Dedifferentiated amniotic fluid mesenchymal stem cell (primary cell): ENCODE measurements at regions not wholly inside any gene's neighbourhood (a gene's known extent, or its start where the extent isn't known, plus 50 kb on each side); places are given as distances from the start of the nearest gene placed in this dataset.
"Not testable (repeated sequence)": the region's sequence is repeated elsewhere in the genome, so short reads cannot be mapped to it uniquely, and the experiment has no call there.

Experiments
- DNase-seq: peaks from one replicate; pipeline ENCODE4 v3.0.0-alpha.2; 2016; ENCODE audit errors: extremely low spot score

DNA sequence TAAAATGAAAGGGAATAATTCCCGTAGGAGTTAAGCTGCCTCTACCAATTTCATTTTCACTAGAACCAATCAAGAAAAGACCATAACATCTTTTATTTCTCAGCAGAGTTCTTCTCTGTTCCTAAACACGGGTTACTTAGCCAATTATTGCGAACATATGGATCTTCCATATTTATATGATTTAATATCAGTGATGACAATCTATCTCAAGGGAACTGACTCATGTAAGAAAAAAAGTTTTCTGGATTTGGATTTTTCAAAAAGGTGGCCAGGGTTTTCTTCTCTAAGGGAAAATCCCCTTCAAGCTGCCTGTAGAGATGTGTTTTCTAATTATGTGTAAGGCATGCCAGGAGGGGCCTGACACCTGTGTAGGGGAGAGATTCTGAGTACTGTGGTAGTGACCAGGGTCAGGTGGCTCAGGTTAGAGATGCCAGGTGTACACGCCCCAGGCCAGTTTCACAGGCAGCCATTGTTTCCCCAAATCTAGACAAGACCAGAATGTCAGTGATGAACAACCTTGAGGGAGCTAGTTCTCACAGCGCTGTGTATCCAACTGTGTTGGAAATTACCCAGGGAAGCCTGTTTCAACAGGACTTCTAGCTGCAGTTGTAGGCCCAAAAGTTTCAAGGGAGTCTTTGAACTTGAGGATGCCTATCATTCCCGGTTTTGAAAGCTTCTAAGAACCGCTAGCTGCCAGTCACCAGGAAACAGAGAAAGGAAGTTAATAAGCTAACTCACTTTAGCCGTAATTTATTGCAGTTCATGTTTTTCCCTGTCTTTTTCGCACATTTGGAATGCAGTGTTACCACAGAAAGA is 572.5 kb upstream of the RGMB start:
- DNase-seq = no peak

DNA sequence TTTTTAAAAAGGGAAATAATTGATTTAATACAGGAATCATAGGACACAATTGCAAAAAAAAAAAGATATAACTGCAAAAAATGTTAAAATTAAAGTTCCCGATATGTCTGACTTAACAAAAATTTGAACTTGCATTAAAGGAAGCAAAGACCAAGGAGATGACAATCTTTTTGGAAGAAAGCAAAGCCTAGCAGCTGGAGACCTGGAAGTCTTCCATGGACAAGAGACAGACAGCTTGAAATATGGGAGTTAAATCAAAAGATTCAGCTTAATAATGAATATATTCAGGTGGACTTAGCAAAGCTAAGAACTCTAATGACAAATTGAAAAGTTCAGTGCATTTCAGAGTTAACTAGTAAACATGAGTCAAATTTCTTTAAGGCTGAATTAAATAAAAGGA is 568.7 kb upstream of the RGMB start:
- no peak for DNase-seq

DNA sequence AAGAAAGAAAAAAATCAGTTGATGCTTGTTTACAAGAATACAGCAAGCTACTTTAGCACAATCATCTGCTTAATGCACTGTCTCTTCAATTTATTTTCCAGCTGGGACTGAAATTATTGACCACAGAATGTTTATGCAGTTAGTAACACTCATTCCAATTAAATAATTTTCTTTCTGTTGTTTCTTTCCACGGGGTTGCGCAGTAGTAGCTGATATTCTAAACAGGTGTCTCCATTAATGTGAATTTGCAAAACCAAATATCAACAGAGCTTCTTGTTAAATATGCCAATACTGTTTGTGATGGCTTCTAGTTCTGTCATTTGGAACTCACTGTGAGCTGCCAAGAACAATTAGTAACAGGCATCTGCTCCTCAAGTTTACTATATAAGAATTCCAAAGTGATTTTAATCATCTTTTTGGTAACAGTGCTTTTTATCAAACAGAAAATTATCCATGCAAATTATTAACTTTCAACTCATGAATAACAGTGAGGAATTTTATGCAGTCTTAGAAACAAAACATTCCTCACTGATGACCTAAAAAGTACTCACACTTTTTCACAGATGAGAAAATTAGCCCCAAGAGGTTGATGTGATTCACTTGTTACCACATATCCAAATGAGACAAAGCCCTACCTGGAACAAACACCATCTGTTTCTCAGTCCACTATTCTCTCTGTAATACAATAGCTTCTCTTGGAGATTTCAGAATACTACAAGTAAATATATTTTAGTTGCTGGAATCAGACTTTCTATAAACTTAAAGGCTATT is 567.6 kb upstream of the RGMB start:
- DNase-seq = no peak

DNA sequence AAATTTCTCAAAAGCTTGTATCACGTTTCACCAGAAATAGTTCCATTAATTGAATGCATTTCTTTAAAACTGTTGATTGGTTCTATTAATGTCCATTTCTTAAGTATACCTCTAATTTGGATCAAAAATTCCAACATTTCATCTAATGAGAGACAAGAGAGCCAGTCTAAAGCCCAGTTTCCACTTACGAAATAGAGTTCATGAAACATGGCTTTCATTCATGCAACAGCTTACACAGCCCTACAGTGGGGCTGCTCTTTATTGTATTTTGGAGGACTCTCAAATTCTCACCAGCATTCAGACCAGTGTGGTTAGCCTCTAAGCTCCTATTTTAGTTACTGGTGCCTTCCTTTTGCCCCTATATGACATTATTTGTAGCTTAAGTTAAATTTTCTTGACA is 566.9 kb upstream of the RGMB start:
- DNase-seq = no peak

DNA sequence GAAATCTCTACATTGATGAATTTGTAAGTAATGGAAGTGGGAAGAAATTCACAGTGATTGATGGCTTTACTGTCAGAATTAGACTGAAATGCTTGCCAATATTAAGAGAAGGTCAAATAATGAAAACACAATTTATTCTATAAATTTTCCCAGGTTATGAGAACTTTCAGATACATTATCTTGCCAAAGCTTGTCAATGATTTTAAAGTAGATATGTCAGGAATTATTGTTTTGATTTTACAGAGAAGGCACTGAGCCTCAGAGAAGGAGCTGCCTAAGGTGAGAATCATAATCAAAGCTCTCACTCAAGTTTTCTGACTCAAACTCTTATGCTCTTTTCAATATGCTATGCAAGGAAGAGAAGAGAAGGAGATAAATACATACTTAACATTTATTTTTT is 564.0 kb upstream of the RGMB start:
- no peak for DNase-seq

DNA sequence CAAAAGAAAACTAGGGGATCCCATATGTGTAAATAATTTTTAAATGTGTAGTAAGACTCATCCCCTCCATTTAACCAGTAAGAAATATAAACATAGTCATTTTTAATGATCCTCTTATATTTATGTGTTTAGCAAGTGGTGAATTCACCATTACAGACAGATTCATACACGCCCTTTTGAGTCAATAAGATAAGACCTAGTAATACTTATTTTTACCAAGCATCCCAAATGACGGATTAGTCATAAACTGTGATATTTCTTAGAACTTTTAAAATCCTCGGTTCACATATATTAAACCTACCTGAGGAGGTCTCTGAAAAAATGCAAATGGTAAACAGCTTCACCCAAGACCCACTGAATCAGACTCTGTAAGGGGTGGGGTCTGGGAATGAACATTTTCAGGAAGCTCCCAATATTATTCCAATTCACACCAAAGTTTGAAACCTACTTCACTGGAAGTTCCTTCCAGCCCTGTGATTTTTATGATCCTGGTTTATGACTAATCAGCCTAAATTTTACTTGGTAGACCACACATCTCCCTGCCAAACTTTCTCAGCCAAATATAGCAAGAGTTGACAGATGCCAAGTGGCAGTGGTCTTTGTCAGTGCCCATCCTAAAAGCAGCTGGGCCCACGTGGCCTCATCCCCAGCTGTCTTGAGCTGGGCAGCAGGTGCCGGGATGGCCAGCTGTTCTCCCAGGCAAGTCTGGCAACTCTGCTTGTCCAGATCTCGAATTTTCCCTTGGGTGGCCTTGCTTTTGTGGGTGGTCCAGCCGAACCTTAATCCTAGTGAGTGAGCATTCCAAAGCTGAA is 559.0 kb upstream of the RGMB start:
- DNase-seq = no peak

DNA sequence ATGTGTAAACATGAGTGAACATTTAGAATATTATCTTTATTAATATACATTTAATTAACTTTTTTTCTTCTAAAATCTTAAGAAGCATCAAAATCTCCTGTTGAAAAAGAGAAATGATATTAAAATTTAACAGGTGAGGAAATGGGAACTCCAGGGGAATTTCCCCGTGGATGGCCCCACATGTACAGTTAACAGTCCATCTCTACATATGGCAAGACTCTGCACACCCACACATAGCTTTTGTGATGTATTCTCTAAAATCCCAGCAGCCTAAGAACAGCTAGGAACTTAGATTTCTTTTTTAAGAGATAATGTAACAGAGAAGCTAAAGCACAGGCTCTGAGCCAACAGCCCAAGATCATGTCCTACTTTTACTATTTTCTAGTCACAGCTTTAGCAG is 556.3 kb upstream of the RGMB start:
- DNase-seq = no peak

DNA sequence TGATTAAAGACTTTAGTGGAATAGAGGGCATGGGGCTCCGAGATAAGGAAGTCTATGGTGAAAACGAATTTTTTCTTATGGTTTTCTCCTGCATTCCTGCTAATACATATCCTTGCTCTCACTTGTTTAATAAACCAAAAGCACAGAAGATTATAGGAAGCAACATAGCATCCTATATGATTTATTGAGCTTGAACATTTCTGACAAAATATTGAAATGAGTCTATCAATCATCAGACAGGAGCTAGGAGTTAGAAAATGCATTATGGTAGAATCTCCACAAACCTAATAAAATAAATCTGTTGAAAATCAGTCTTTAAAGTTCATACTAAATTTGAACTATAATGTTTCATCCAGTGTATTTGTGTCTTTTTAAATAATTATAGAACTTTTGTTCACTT is 554.6 kb upstream of the RGMB start:
- DNase-seq = no peak

DNA sequence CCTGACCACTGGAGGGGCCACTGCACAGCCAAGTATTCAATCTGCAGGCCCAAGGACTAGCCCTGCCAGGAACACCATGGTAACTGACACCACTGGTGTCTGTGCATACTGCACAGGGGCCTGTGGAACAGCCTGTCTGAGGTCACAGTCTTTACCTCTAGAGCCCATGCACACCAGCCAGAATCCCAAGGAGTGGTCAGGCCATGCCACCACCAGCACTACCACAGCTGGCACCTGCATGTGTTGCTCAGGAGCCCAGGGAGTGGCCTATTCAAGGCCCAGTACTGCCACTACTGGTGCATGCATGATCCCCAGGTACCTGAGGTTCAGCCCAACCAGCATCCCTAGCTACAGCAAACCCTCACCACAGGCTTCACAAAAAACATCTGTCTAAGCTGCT is 546.0 kb upstream of the RGMB start:
- no peak for DNase-seq

DNA sequence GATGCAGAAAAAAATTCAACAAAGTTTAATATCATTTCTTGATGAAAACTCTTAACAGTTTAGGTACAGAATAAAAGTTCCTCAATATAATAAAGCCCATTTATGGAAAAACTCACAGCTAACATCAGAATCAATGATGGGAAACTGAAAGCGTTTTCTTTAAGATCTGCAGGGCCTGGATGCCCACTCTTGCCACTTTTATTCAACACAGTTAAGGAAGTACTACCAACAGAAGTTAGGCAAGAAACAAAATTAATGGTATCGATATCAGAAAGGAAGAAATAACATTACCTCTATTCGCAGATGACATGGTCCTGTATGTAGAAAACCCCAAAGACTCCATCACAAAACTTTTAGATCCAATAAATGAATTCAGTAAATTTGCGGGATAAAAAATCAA is 542.4 kb upstream of the RGMB start:
- DNase-seq = no peak

DNA sequence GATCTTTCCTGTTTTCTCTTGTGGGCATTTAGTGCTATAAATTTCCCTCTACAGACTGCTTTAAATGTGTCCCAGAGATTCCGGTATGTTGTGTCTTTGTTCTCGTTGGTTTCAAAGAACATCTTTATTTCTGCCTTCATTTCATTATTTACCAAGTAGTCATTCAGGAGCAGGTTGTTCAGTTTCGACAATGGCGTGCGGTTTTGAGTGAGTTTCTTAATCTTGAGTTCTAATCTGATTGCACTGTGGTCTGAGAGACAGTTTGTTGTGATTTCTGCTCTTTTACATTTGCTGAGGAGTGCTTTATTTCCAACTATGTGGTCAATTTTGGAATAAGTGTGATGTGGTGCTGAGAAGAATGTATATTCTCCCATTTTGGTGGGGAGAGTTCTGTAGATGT is 535.7 kb upstream of the RGMB start:
- DNase-seq = not testable (repeated sequence)

DNA sequence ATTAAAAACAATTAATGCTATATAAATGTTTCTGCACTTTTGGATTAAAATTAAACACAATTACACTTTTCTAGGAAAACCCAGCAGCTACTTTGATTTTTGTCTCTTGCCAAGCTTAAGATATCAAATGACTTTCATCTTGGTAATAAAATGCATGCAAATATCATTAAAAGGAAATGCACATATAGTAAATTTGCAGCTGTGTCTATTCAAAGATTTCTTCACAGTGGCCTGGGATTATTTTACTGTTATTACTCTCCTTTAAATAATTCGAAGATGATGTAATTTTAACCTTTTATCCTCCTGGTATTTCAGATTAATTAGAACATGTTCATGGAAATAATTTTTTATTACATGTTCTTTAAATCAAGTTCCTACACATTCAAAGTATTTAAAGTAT is 529.5 kb upstream of the RGMB start:
- no peak for DNase-seq

DNA sequence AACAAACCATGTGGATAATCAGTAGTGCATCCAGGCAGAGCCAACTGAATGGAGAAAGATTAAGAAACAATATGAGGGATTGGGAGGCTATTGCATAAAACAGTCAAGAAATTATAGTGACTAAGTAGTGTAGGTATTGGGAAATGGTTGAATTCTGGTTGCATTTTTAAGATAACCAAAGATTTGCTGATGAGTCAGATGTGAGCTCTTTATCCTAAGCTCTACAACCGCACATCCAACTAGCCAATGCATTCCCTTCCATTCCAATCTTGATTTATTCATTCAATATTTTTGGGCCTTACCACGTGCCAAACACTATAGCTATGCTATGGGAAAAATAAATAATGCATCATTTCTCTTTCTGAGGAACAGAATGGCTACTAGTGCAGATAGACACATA is 524.5 kb upstream of the RGMB start:
- peak; percentile 56 for DNase-seq

DNA sequence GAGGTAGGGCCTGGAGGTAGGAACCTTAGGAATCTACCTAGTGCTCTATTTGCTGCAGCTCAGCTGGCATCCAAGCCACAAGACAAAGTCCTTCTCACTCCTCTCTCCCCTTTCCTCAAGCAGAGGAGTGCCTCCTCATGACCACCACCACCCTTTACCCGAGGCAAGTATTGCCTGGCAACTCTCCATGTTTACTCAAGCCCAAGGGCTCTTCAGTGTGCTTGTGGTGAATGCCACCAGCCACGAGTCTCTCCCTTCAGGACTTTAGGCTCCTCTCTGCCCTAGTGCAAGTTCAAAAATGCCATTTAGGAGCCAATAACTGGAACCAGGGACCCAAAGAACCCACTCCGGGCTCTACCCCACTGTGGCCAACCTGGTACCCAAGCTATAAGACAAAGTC is 514.5 kb upstream of the RGMB start:
- no peak for DNase-seq

DNA sequence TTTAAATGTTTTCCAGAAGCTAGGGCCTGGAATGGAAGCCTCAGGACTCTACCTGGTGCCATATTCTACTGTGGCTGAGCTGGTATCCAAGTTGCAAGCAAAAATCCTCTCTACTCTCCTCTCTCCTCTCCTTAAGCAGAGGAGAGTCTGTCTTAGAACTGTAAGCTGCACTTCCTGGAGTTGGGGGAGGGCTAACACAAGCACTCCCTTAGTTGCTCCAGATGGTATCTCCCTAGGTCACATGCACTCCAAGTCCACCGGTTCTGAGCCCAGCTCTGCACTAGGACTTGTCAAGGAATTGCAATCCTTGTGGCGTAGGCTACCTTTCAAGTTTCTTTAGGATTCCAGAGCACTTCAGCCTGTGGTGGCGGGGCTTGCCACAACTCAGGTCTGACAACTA is 513.9 kb upstream of the RGMB start:
- no peak for DNase-seq

DNA sequence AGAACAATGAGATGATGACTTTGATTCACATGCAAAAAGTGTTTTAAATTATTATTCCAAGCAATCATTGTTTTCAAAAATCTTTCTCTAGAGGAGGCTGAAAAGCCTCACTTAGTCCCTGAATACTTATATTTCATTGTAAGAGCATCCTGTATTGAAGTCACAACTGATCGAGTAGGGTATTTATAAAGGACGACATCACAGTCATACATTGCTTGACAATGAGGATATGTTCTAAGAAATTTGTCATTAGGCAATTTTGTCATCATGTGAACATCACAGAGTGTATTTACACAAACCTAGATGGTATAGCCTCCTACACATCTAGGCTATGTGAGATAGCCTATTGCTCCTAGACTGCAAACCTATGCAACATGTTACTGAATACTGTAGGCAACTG is 510.4 kb upstream of the RGMB start:
- no peak for DNase-seq

DNA sequence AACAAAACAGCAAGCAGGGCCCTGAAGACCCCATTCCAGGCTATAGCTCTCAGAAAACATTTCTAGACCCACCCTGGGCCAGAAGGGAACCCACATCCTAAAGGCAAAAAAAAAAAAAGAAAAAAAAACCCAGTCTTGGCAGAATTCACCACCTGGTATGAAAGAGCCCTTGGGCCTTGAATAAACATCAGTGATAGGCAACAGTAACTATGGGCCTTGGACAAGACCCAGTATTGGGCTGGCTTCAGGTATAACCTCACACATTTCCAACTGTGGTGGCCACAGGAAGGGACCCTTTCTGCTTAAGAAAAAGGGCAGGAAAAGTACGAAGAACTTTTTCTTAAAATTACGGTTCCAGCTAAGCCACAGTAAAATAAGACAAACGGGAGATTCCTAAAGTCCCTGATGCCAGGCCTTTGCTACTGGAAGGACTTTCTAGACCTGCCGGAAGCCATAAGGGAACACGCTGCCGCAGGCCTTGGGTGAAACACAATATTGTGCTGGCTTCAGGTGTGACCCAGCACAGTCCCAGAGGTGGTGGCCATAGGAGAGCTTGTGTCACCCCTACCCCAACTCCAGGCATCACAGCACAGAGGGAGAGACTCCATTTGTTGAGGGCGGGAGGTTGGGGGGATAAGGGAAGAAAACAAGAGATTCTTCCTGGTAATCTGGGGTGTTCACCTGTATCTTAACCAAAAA is 505.2 kb upstream of the RGMB start:
- DNase-seq = no peak

DNA sequence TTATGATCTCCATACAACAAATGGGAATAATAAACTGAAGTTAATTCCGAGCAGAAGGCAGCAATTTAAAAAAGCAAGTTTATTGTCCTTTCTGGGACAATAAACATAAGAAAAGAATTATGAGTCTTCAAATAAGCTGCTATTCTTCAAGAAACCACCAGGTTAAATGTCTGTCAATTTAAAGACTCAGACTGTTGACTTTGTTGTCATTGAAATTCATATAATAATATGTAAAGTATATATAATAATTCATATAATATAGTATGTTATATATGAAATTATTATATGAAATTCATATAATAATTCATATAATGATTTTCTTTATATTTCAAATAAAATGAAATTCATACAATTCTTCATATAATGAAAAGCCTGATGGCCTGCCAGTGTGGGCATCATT is 497.5 kb upstream of the RGMB start:
- no peak for DNase-seq

DNA sequence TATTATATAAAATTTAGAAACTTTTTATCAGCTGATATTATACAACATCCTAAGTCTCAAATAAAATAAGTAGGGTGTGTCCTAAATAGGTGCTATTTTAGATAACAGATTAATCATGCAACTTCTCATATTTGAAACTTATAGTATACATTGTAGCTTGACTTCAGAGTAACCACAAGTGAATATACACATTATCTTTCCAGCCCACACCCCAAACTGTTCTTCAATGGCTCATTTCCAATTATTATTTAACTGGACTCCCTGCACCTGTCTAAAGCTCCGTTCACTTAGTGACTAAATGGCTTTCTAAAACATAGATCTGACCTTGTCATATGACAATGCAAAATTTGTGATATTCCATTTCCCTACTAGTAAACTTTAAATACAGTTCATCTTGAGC is 490.9 kb upstream of the RGMB start:
- DNase-seq = no peak

DNA sequence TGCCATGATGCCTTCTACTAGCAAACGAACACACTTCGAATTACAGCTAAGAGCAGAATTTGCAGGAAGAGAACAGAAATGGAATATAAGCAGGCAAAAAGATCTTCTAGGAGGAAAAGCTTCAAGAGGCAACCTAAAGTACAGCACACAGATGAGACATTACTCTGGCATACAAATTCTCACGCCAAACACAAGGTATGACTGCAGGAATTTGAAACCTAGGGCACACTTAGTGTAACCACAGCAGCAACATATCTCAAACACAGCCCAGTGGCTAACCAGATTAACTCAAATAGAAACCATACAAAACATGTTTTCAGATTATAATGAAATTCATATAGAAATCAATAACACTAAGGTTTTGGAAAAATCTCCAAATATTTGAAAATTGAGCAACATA is 481.0 kb upstream of the RGMB start:
- no peak for DNase-seq

DNA sequence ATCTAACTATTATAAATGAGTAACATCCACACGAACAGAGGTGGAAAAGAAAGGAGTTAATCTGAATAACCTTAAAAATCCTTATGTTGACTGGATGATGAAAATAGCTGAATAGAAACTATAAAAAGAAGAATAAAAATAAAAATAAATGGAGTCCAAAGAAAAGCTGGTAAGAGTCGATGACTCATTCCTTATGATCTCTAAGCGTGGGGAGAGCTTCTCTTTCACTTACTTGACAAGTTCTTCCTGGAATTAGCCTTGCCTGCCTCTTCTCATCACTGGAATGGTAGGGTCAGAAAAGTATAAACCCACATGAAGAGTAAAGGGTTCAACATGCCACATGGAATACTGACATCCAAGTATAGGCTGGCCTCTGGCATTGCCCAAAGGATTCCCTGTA is 477.0 kb upstream of the RGMB start:
- DNase-seq = peak; percentile 32

DNA sequence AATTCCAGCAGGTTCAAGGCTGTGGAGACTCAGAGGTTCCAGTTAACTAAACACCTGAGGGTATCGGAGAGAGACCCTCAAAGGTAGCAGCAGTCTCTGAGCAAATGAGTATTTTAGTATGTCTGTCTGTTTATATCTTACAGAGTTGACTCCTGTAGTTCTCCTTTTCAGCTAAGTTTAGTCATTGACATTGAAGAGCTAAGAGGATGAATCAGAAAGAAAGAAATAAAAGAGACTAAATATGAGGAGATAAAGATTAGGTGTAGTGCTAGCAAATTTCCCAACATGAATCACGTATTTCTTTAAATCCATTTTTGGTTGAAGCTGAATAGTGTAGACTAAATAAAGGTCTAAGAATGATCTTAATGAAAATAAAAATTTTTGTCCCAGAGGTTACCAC is 474.0 kb upstream of the RGMB start:
- no peak for DNase-seq
